CD14-positive monocyte (primary cell): ENCODE measurements at regions not wholly inside any gene's neighbourhood (a gene's known extent, or its start where the extent isn't known, plus 50 kb on each side); places are given as distances from the start of the nearest gene placed in this dataset.

Source experiments
- DNase-seq, 3 donors: peaks; one replicate each; pipeline ENCODE4 v3.0.0-alpha.2; 2011 to 2022
- H2AFZ ChIP-seq: 2 replicates; pipeline ENCODE4 v1.6.0; 2012; ENCODE audit warnings: mild to moderate bottlenecking, low read depth, low read length, inconsistent platforms; ENCODE audit not compliant: insufficient read depth, poor library complexity, severe bottlenecking
- H3K27ac ChIP-seq, 2 donors: 1 replicate in 1 of 2; 2 replicates in 1 of 2; pipeline ENCODE4 v1.5.1; 2012 to 2013; ENCODE audit warnings: low read length in 2 of 2, control low read depth in 1 of 2, inconsistent platforms in 1 of 2, low read depth in 1 of 2, mild to moderate bottlenecking in 1 of 2
- H3K27me3 ChIP-seq, 2 donors: one replicate each; pipeline versions ENCODE4 v1.6.0 to v1.6.1; 2011 to 2013; ENCODE audit warnings: low read length in 2 of 2; ENCODE audit not compliant: control insufficient read depth in 2 of 2, insufficient read depth in 2 of 2
- H3K36me3 ChIP-seq, 2 donors: replicated peaks in 1 of 2; 1 replicate in 1 of 2; 2 replicates in 1 of 2; pipeline versions ENCODE4 v1.5.1 to v1.6.1; 2012 to 2013; ENCODE audit warnings: low read length in 2 of 2, control low read depth in 1 of 2, inconsistent platforms in 1 of 2, mild to moderate bottlenecking in 1 of 2; ENCODE audit not compliant: insufficient read depth in 2 of 2, control insufficient read depth in 1 of 2
- H3K4me1 ChIP-seq, 2 donors: 1 replicate in 1 of 2; 2 replicates in 1 of 2; pipeline versions ENCODE4 v1.5.1 to v1.6.1; 2012 to 2013; ENCODE audit warnings: low read length in 2 of 2, control low read depth in 1 of 2, inconsistent platforms in 1 of 2, mild to moderate bottlenecking in 1 of 2, moderate library complexity in 1 of 2; ENCODE audit not compliant: insufficient read depth in 2 of 2, control insufficient read depth in 1 of 2
- H3K4me2 ChIP-seq: replicated peaks from 2 replicates; pipeline ENCODE3; 2012; ENCODE audit warnings: low read length, moderate library complexity, mild to moderate bottlenecking; ENCODE audit not compliant: poor library complexity, severe bottlenecking; ENCODE audit errors: extremely low read depth
- H3K4me3 ChIP-seq, 3 experiments: fragments of 200-600 bp in 1 of 3; sonication (generic) in 1 of 3; replicated peaks in 1 of 3; 1 replicate in 2 of 3; 2 replicates in 1 of 3; pipeline ENCODE4 v1.5.1; 2011 to 2013; ENCODE audit warnings: low read length in 3 of 3, mild to moderate bottlenecking in 3 of 3, control low read depth in 2 of 3, low read depth in 2 of 3, inconsistent platforms in 1 of 3, moderate library complexity in 1 of 3
- H3K79me2 ChIP-seq: 2 replicates; pipeline ENCODE4 v1.6.0; 2012; ENCODE audit warnings: mild to moderate bottlenecking, control low read depth, inconsistent platforms, low read length, moderate library complexity; ENCODE audit not compliant: insufficient read depth
- H3K9ac ChIP-seq: 2 replicates; pipeline ENCODE4 v1.6.0; 2017; ENCODE audit warnings: low read length, mild to moderate bottlenecking; ENCODE audit not compliant: insufficient read depth, poor library complexity, severe bottlenecking
- H3K9me3 ChIP-seq, 2 donors: replicated peaks in 1 of 2; 1 replicate in 1 of 2; 2 replicates in 1 of 2; pipeline versions ENCODE4 v1.5.1 to v1.6.1; 2012 to 2013; ENCODE audit warnings: low read length in 2 of 2, control low read depth in 1 of 2; ENCODE audit not compliant: control insufficient read depth in 1 of 2, insufficient read depth in 1 of 2
- H4K20me1 ChIP-seq: 2 replicates; pipeline ENCODE4 v1.6.0; 2012; ENCODE audit warnings: mild to moderate bottlenecking, low read length, control low read depth, moderate library complexity; ENCODE audit not compliant: insufficient read depth
- H3K27ac Mint-ChIP-seq, 7 donors: one replicate each; pipeline ENCODE4 v1.8.0; 2020; ENCODE audit warnings: mild to moderate bottlenecking in 7 of 7, mixed read lengths in 7 of 7, moderate library complexity in 6 of 7, inconsistent platforms in 2 of 7
- H3K27me3 Mint-ChIP-seq, 3 donors: one replicate each; pipeline ENCODE4 v1.8.0; 2021 to 2022; ENCODE audit warnings: low read depth in 3 of 3, mild to moderate bottlenecking in 3 of 3, mixed read lengths in 3 of 3, moderate library complexity in 3 of 3, inconsistent platforms in 1 of 3
- H3K36me3 Mint-ChIP-seq, 2 donors: one replicate each; pipeline ENCODE4 v1.8.0; 2020; ENCODE audit warnings: mixed read lengths in 2 of 2, inconsistent platforms in 1 of 2, mild to moderate bottlenecking in 1 of 2
- H3K4me1 Mint-ChIP-seq: one replicate; pipeline ENCODE4 v1.8.0; 2020; ENCODE audit warnings: mild to moderate bottlenecking, mixed read lengths
- H3K4me3 Mint-ChIP-seq, 2 donors: one replicate each; pipeline ENCODE4 v1.8.0; 2020; ENCODE audit warnings: mild to moderate bottlenecking in 2 of 2, mixed read lengths in 2 of 2, moderate library complexity in 1 of 2
- H3K9me3 Mint-ChIP-seq, 7 donors: one replicate each; pipeline ENCODE4 v1.8.0; 2020 to 2022; ENCODE audit warnings: mixed read lengths in 7 of 7, mild to moderate bottlenecking in 6 of 7, moderate library complexity in 6 of 7, inconsistent platforms in 2 of 7
- WGBS: methylation state at CpG from one replicate; pipeline ENCODE4 v1.1.5; 2013; ENCODE audit warnings: missing lambda C conversion rate; ENCODE audit not compliant: insufficient coverage; 5-methylcytosine and 5-hydroxymethylcytosine counted together
- intact Hi-C, 2 donors: fragments of 100-400 bp; cut with micrococcal nuclease; formaldehyde crosslinking; loops; one replicate each; pipeline versions ENCODE4 v1.15.0 to v1.15.1; 2023
- TF ChIP-seq, protein P1 (sequence below): fragments of 200-600 bp; IDR thresholded peaks from one replicate; pipeline ENCODE4 v1.8.0; 2022; ENCODE audit warnings: antibody characterized with exemption, mild to moderate bottlenecking

DNA sequence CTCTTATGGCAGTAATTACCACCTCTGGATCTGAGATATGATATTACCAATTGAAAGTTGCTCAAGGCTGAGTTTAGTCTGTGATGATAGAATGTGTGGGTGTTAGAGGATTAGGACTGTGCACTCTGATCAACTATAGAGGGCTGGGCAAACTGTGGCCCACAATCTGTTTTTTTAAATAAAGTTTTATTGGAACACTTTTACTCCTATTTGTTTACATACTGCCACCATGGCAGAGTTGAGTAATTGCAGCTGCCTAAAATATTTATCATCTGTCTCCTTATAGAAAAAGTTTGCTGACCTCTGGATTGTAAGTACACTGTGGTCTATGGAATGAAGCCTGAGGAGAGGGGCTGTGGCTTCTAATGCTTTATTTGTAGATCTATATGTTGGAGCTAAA, 71.5 kb upstream of the N4BP1 start:
- no peaks in the 10 kb centered on the region for H3K36me3 ChIP-seq
- no peaks in the 10 kb centered on the region for H4K20me1 ChIP-seq
- H3K27me3 Mint-ChIP-seq = peaks cover 0 to 12% (median 3%) of the 10 kb centered on the region in 3 donors
- peaks cover 5 to 7% of the 10 kb centered on the region in 2 donors for H3K4me1 ChIP-seq
- intact Hi-C loops = no loop called here
- TF ChIP-seq, protein P1, sequence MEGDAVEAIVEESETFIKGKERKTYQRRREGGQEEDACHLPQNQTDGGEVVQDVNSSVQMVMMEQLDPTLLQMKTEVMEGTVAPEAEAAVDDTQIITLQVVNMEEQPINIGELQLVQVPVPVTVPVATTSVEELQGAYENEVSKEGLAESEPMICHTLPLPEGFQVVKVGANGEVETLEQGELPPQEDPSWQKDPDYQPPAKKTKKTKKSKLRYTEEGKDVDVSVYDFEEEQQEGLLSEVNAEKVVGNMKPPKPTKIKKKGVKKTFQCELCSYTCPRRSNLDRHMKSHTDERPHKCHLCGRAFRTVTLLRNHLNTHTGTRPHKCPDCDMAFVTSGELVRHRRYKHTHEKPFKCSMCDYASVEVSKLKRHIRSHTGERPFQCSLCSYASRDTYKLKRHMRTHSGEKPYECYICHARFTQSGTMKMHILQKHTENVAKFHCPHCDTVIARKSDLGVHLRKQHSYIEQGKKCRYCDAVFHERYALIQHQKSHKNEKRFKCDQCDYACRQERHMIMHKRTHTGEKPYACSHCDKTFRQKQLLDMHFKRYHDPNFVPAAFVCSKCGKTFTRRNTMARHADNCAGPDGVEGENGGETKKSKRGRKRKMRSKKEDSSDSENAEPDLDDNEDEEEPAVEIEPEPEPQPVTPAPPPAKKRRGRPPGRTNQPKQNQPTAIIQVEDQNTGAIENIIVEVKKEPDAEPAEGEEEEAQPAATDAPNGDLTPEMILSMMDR = no peak
- no peak overlapping the region for H3K9ac ChIP-seq
- no peaks in the 10 kb centered on the region for H3K9me3 ChIP-seq
- H3K27ac ChIP-seq = no peak overlapping the region
- H3K36me3 Mint-ChIP-seq = no peaks in the 10 kb centered on the region
- H3K4me3 Mint-ChIP-seq = no peak overlapping the region
- H3K27ac Mint-ChIP-seq = no peak overlapping the region
- peaks cover 7% of the 10 kb centered on the region for H3K4me1 Mint-ChIP-seq
- no peak overlapping the region for H3K4me3 ChIP-seq
- H3K4me2 ChIP-seq = no peak overlapping the region
- no peak overlapping the region for H2AFZ ChIP-seq
- H3K79me2 ChIP-seq = no peaks in the 10 kb centered on the region
- no peak for DNase-seq
- H3K9me3 Mint-ChIP-seq = peaks cover 0 to 2% (median 0%) of the 10 kb centered on the region in 7 donors
- H3K27me3 ChIP-seq = no peaks in the 10 kb centered on the region

DNA sequence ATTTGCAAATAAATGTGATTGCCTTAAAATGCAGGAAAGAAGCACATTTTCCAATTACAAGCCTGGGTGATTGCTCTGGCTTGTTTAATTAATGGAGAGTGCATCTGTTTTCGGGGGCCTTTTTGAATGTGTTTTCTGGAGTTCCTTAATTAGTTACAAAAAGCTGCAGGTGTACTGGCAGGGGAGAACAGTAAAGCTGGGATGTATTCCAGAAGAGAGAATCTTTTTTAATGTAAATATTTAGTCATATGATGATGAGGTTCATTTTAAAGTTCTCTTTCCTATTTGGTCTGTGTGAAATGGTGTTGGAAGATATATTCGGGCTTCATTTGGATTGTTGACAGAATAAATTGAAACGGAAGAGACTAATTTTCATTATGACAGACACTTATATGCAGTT, 70.9 kb upstream of the N4BP1 start:
- Histone ChIP-seq H3K9me3 (no peaks in the 10 kb centered on the region), H4K20me1 (no peaks in the 10 kb centered on the region), H3K27me3 (no peaks in the 10 kb centered on the region), H3K4me2 (no peak overlapping the region), H3K9ac (no peak overlapping the region), H3K4me3 (no peak overlapping the region), H3K79me2 (no peaks in the 10 kb centered on the region), H3K27ac (no peak overlapping the region), H3K36me3 (no peaks in the 10 kb centered on the region), H3K4me1 (peaks cover 5 to 7% of the 10 kb centered on the region in 2 donors), H2AFZ (no peak overlapping the region)
- Mint-ChIP-seq H3K27me3 (peaks cover 0 to 9% (median 1%) of the 10 kb centered on the region in 3 donors), H3K4me1 (peaks cover 7% of the 10 kb centered on the region), H3K27ac (no peak overlapping the region), H3K4me3 (no peak overlapping the region), H3K9me3 (peaks cover 0 to 7% (median 3%) of the 10 kb centered on the region in 7 donors), H3K36me3 (no peaks in the 10 kb centered on the region)
- intact Hi-C loops = no loop called here
- DNase-seq = no peak
- 100% methylated on average over 1 of the region's 3 CpGs for WGBS
- TF ChIP-seq, protein P1 = no peak
